HFFc6 (cell line): ENCODE measurements at regions not wholly inside any gene's neighbourhood (a gene's known extent, or its start where the extent isn't known, plus 50 kb on each side); places are given as distances from the start of the nearest gene placed in this dataset.

Experiments used
- DNase-seq: peaks from one replicate; pipeline ENCODE4 v3.0.0-alpha.2; 2018
- H3K27ac Mint-ChIP-seq: 2 replicates; pipeline ENCODE4 v1.8.0; 2020; ENCODE audit warnings: mild to moderate bottlenecking, mixed read lengths
- H3K27me3 Mint-ChIP-seq: 2 replicates; pipeline ENCODE4 v1.8.0; 2021; ENCODE audit warnings: mild to moderate bottlenecking, moderate library complexity, mixed read lengths; ENCODE audit not compliant: insufficient read depth
- H3K36me3 Mint-ChIP-seq: 2 replicates; pipeline ENCODE4 v1.8.0; 2021; ENCODE audit warnings: low read depth, mixed read lengths
- H3K4me1 Mint-ChIP-seq: 2 replicates; pipeline ENCODE4 v1.8.0; 2020; ENCODE audit warnings: low read depth, mixed read lengths
- H3K4me3 Mint-ChIP-seq: 2 replicates; pipeline ENCODE4 v1.8.0; 2020; ENCODE audit warnings: mild to moderate bottlenecking, moderate library complexity, mixed read lengths
- H3K9me3 Mint-ChIP-seq: 2 replicates; pipeline ENCODE4 v1.8.0; 2020; ENCODE audit warnings: mild to moderate bottlenecking, mixed read lengths
- TF ChIP-seq, protein P1 (sequence below): fragments of 200-600 bp; sonication (generic); IDR thresholded peaks from 2 replicates; pipeline ENCODE4 v1.5.0; 2021; ENCODE audit warnings: antibody characterized with exemption, mild to moderate bottlenecking

DNA sequence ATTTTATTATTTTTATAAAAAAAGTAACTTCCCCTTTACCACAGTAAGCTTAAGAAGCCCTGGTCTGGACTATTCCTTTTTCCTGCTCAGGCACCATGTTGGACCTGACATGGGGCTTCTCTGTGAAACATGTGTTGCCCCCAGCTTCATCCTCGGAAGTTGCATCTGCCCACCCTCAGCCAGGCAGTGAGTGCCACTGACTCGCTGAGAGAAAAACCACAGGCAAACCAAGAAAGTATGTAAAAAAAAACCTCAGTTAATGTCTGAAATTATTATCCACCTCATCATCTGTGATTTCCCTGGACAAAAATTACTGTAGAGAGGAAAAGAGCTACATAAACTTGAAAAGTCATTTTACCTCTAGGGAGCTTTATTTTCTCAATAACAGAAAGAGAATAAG is 109.9 kb upstream of the MCHR2 start:
- no peak for DNase-seq

DNA sequence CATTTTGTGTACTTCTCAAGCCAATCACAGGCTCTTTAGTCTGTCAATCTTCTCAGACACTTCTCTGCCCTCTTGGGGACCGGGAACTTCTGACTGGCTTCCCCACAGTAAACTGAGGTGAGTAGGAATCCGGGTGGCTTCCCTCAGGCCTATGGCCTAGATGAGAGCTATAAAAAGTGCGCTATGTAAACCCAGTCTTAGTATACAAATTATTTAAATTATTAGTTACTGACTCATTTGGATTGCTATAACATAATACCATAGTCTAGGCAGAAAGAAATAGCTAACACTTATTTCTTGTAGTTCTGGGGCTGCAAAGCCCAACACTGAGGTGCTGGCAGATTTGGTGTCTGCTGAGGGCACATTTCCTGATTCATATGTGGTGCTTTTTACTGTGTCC is 109.2 kb upstream of the MCHR2 start:
- TF ChIP-seq, protein P1, sequence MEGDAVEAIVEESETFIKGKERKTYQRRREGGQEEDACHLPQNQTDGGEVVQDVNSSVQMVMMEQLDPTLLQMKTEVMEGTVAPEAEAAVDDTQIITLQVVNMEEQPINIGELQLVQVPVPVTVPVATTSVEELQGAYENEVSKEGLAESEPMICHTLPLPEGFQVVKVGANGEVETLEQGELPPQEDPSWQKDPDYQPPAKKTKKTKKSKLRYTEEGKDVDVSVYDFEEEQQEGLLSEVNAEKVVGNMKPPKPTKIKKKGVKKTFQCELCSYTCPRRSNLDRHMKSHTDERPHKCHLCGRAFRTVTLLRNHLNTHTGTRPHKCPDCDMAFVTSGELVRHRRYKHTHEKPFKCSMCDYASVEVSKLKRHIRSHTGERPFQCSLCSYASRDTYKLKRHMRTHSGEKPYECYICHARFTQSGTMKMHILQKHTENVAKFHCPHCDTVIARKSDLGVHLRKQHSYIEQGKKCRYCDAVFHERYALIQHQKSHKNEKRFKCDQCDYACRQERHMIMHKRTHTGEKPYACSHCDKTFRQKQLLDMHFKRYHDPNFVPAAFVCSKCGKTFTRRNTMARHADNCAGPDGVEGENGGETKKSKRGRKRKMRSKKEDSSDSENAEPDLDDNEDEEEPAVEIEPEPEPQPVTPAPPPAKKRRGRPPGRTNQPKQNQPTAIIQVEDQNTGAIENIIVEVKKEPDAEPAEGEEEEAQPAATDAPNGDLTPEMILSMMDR = no peak
- H3K4me3 Mint-ChIP-seq = no peak overlapping the region
- H3K36me3 Mint-ChIP-seq = no peaks in the 10 kb centered on the region
- peak overlapping the region; percentile 34; the same call in 1 of the 2 replicates for H3K27ac Mint-ChIP-seq
- H3K9me3 Mint-ChIP-seq = no peaks in the 10 kb centered on the region
- H3K4me1 Mint-ChIP-seq = peaks cover 60% of the 10 kb centered on the region
- H3K27me3 Mint-ChIP-seq = no peaks in the 10 kb centered on the region
- peak; percentile 9 for DNase-seq

More for the DNA sequence above, 109.9 kb upstream of the MCHR2 start:
- Mint-ChIP-seq H3K27me3 (no peaks in the 10 kb centered on the region), H3K9me3 (no peaks in the 10 kb centered on the region), H3K27ac (peak overlapping the region; percentile 78), H3K4me1 (peaks cover 60% of the 10 kb centered on the region), H3K36me3 (no peaks in the 10 kb centered on the region), H3K4me3 (no peak overlapping the region)
- TF ChIP-seq, protein P1 = no peak

DNA sequence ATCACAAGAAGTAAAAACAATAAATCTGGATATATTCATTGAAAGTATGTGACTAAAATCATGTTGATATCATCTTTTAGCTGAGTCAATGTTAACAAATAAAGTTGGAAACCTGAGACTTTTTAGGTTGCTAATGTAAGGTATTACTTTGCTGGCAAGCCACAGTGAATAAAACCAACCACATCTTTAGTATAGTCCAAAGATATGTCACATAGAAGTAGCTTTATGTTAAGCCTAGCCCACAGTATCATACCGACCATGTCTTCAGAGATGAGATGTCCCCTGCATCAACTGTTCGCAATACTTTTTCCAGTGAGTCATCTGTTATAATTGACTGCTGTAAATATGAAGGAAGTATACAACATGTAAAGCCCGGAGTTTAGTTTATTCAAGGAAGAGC is 107.6 kb upstream of the MCHR2 start:
- Mint-ChIP-seq H3K4me3 (peak overlapping the region; percentile 60), H3K9me3 (no peaks in the 10 kb centered on the region), H3K4me1 (peaks cover 61% of the 10 kb centered on the region), H3K27me3 (no peaks in the 10 kb centered on the region), H3K27ac (peak overlapping the region; percentile 25; the same call in 1 of the 2 replicates), H3K36me3 (no peaks in the 10 kb centered on the region)
- TF ChIP-seq, protein P1 = no peak
- peak; percentile 51 for DNase-seq

DNA sequence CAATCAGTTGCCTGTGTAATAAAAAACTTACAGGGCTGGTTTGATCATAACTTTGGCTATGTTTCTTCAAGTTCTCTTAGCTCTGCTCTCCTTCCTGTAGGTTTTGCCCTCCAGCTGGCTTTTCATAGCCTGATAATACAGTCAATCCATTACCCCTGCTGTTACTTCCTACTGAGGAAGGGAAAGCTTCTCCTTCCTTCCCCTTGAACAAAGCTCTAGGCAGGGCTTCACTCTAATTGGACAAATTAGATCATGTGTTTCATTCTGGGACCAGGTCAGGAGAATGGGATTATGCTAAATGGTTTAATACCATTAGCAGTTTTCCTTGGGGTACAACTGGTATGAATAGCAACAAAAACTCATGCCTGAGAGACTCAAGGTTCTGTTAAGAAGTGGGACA is 106.8 kb upstream of the MCHR2 start:
- TF ChIP-seq, protein P1 = no peak
- Mint-ChIP-seq H3K4me3 (no peak overlapping the region), H3K27me3 (no peaks in the 10 kb centered on the region), H3K27ac (no peak overlapping the region), H3K4me1 (peaks cover 63% of the 10 kb centered on the region), H3K9me3 (no peaks in the 10 kb centered on the region), H3K36me3 (no peaks in the 10 kb centered on the region)
- no peak for DNase-seq

DNA sequence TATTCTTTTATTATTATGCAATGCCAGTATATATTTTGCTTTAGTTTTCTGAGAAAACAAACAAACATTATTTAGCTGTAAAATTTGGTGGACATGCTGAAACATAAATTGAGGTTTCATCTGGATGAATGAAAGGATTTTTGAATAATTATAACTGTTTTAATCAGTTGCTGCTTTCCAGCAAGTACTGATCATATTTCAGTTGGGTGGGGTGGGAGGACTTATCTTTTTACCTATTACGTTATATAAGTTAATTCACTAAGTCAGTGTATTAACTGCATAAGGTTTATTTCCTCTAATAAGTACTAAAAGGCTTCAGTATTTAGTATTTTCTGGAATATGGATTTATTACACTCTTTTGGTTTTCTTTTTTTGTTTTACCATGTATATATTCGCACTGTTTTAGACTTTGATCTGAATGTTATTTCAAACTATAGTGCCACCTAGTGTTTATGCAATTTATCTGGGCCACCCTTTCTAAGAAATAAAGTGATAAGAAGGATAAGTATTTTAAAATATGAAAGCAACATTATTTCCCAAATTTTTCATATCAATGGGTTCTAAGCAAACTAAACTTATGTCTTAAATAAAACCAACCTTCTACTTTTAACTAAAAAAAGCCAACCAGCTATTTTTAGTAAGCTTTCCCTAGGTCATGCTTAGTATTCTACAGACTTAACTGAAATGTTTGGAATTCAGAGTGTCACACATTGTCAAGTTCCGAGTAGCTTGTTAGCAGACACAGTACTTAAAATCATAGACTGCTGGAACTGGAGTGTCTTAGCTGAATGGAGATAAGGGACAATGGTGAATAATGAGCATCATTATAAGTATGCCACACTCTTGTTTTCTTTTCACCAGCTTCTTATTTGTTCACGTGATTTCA is 105.4 kb upstream of the MCHR2 start:
- no peaks in the 10 kb centered on the region for H3K36me3 Mint-ChIP-seq
- no peaks in the 10 kb centered on the region for H3K27me3 Mint-ChIP-seq
- H3K4me1 Mint-ChIP-seq = peaks cover 53% of the 10 kb centered on the region
- DNase-seq = peak; percentile 50
- no peak overlapping the region for H3K4me3 Mint-ChIP-seq
- TF ChIP-seq, protein P1 = peak; percentile 88
- H3K27ac Mint-ChIP-seq = no peak overlapping the region
- H3K9me3 Mint-ChIP-seq = no peaks in the 10 kb centered on the region
